IPS-20b (cell line): ENCODE measurements at regions not wholly inside any gene's neighbourhood (a gene's known extent, or its start where the extent isn't known, plus 50 kb on each side); places are given as distances from the start of the nearest gene placed in this dataset.

Source experiments
- H3K27ac ChIP-seq: one replicate; pipeline ENCODE4 v1.5.1; 2013; ENCODE audit warnings: low read length
- H3K27me3 ChIP-seq: 2 replicates; pipeline ENCODE4 v1.6.1; 2013; ENCODE audit warnings: mild to moderate bottlenecking, low read length, inconsistent platforms; ENCODE audit not compliant: insufficient read depth
- H3K36me3 ChIP-seq: 2 replicates; pipeline ENCODE4 v1.6.1; 2013; ENCODE audit warnings: low read depth, mild to moderate bottlenecking, inconsistent platforms, low read length, moderate library complexity; ENCODE audit not compliant: insufficient read depth
- H3K4me1 ChIP-seq: 2 replicates; pipeline ENCODE4 v1.6.1; 2013; ENCODE audit warnings: mild to moderate bottlenecking, control low read depth, inconsistent platforms, low read length, moderate library complexity; ENCODE audit not compliant: insufficient read depth
- H3K4me3 ChIP-seq: 2 replicates; pipeline ENCODE4 v1.5.1; 2013; ENCODE audit warnings: mild to moderate bottlenecking, low read length, inconsistent platforms
- H3K9ac ChIP-seq: 2 replicates; pipeline ENCODE4 v1.6.1; 2013; ENCODE audit warnings: low read depth, mild to moderate bottlenecking, inconsistent platforms, low read length, moderate library complexity
- H3K9me3 ChIP-seq: 2 replicates; pipeline ENCODE4 v1.6.1; 2013; ENCODE audit warnings: mild to moderate bottlenecking, low read depth, low read length, inconsistent platforms; ENCODE audit not compliant: insufficient read depth

DNA sequence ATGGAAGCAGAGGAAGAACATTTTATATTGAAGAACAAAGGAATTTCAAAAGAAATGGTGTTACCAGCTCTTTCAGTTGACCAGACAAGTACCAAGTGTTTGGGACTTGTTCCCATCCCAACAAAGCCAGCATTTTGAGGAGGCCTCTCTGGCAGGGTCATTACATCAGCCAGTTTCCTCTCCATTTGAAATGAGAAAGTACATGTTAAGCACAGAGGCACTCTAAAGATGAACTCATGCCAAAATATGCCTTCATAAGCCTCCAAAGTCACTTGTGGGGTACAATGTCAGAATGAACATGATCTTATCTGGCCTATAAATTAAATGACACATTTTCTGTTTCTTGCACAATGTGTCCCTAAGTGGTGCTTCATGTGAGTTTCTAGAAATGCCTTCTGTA is 223.9 kb downstream of the PRL start:
- H3K9me3 ChIP-seq: no peaks in the 10 kb centered on the region

DNA sequence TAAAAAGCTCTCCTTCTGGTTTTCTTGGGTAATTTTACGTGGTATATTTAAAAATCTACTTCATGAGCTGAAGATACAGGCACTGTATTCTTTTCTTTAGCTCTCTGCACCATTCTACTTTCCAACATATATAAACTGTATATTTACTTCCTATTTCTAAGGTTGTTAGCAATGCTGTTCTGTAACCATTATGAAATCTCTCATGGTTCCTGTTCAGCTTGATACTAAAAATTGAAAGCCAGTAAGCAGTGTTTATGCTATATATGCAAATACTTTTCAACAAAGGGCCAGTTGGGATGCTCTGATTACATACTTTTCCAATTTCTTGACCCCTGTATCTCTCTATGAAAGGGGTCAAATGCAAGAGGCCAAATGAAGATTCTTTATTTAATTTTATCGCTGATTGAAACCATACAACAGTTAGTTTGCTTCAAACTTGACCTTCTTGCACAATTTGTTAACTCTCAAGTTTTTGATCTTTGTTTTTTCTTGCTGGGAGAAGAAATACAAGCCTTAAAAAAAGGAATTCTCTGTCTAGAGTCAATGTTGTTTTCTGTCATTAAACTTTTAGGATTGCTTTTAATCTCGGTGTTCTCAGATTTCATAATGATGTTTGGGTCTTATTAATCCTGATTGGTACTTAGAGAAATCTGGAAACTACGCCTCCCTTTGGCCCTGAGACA is 223.2 kb downstream of the PRL start:
- Histone ChIP-seq H3K4me3 (no peak overlapping the region), H3K9ac (no peak overlapping the region), H3K27me3 (no peaks in the 10 kb centered on the region), H3K27ac (no peak overlapping the region), H3K4me1 (peaks cover 14% of the 10 kb centered on the region; the same call in 1 of the 2 replicates), H3K36me3 (peaks cover 11% of the 10 kb centered on the region; the same call in 1 of the 2 replicates), H3K9me3 (no peaks in the 10 kb centered on the region)

More for the DNA sequence above, 223.9 kb downstream of the PRL start:
- Histone ChIP-seq H3K36me3 (peaks cover 15% of the 10 kb centered on the region; the same call in 1 of the 2 replicates), H3K9ac (no peak overlapping the region), H3K27ac (no peak overlapping the region), H3K4me1 (peaks cover 6% of the 10 kb centered on the region; the same call in 1 of the 2 replicates), H3K27me3 (no peaks in the 10 kb centered on the region), H3K4me3 (no peak overlapping the region)

DNA sequence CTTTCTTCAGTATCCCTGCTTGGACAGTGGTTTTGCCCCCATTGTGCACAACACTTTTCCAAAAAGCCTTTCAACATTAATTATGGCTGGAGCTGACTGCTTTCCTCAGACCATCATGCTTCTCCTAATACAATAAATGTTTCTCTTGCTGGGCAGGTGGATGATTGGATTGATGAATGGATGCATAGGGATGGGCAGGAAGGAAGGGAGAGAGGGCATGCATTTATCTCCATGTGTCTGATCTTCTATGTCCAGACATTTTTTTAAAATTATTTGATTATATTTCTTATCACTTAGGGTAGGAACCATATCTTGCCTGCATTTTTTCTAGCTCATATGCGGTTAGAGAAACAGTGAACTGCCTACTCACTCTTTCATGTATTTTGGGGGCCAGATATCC is 218.5 kb downstream of the PRL start:
- peaks cover 2% of the 10 kb centered on the region; the same call in 1 of the 2 replicates for H3K36me3 ChIP-seq
- H3K27ac ChIP-seq: no peak overlapping the region
- no peak overlapping the region for H3K9ac ChIP-seq
- peaks cover 9% of the 10 kb centered on the region; the same call in 1 of the 2 replicates for H3K4me1 ChIP-seq
- H3K4me3 ChIP-seq: no peak overlapping the region
- H3K27me3 ChIP-seq: no peaks in the 10 kb centered on the region
- H3K9me3 ChIP-seq: no peaks in the 10 kb centered on the region

DNA sequence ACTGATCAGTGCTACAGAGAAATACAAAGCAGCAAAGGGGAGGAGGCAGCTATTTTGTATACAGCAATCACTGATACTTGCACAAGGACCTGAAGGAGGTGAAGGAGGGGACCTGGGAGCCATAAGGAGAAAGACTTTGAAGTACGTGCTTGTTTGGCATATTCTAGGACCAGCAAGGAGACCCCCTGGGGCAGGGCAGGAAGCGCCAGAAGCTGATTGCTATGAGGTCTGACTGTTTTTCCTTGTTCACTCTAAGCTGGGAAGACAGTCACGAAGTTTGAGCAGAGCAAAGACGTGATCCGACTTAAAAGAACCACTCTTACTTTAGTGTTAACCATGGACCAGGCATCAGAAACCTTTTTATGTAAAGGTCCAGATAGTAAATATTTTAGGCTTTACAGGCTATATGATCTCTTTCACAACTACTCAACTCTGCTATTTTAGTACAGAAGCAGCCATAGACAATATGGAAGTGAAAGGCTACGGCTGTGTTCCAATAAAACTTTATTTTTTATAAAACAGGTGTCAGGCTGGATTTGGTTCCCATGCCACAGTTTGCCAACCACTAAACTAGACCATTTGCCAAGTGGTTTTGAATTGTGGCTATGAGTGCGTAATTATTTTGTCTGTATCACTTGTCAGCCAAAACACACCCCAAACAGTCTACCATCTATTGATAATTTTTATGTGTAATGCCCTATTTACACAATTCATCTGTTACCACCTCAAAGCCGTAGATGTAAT is 217.9 kb downstream of the PRL start:
- H3K27me3 ChIP-seq: no peaks in the 10 kb centered on the region
- H3K4me3 ChIP-seq: no peak overlapping the region
- peaks cover 9% of the 10 kb centered on the region; the same call in 1 of the 2 replicates for H3K4me1 ChIP-seq
- H3K9me3 ChIP-seq: no peaks in the 10 kb centered on the region
- no peak overlapping the region for H3K27ac ChIP-seq
- peaks cover 4% of the 10 kb centered on the region; the same call in 1 of the 2 replicates for H3K36me3 ChIP-seq
- no peak overlapping the region for H3K9ac ChIP-seq

DNA sequence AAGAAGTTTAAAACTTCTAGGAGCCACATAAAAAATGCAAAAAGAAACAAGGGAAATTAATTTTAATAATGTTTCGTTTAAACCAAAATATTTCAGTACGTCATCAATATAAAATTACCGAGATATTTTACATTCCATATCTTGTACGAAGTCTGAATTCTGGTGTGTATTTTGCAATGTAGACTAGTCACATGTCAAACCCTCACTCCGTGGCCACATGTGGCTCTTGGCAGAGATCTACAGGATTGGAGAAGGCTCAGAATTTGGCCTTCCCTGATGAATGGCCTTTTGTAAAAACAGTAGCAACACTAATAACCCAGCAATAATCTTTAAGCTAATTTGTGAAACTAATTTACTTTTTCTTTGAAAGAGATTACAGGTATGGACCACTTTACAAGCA is 217.1 kb downstream of the PRL start:
- Histone ChIP-seq H3K4me1 (peaks cover 9% of the 10 kb centered on the region; the same call in 1 of the 2 replicates), H3K27ac (no peak overlapping the region)

GRCh38 chr6:22081709-22082108 is 215.1 kb downstream of the PRL start:
- Histone ChIP-seq H3K4me1 (peaks cover 9% of the 10 kb centered on the region; the same call in 1 of the 2 replicates), H3K36me3 (peaks cover 13% of the 10 kb centered on the region), H3K27me3 (no peaks in the 10 kb centered on the region), H3K9me3 (peaks cover 3% of the 10 kb centered on the region; the same call in 1 of the 2 replicates), H3K4me3 (no peak overlapping the region), H3K9ac (no peak overlapping the region), H3K27ac (no peak overlapping the region)

More for the DNA sequence above, 217.1 kb downstream of the PRL start:
- Histone ChIP-seq H3K27me3 (no peaks in the 10 kb centered on the region), H3K4me3 (no peak overlapping the region), H3K9me3 (no peaks in the 10 kb centered on the region), H3K36me3 (peaks cover 4% of the 10 kb centered on the region; the same call in 1 of the 2 replicates), H3K9ac (no peak overlapping the region)

DNA sequence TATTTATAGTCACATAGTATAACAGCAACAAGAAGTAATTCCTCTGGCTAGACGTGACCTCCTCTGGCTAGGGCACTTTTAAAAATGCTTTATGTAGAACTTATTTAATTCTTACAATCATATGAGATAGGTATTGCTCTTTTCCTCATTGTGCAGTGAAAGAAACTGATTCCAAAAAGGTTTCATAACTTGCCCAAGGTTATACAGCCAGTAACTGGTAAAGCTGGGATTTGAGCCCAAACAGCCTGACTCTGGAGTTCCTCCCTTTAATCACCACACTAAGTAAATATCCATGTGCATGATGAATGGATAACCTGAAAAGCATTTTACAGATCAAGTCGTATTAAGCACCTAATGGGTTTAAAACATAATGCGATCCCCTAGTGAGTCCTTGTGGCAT is 214.6 kb downstream of the PRL start:
- no peak overlapping the region for H3K9ac ChIP-seq
- peaks cover 9% of the 10 kb centered on the region; the same call in 1 of the 2 replicates for H3K4me1 ChIP-seq
- no peak overlapping the region for H3K4me3 ChIP-seq
- H3K9me3 ChIP-seq: peaks cover 3% of the 10 kb centered on the region; the same call in 1 of the 2 replicates
- peaks cover 13% of the 10 kb centered on the region for H3K36me3 ChIP-seq
- H3K27ac ChIP-seq: no peak overlapping the region
- no peaks in the 10 kb centered on the region for H3K27me3 ChIP-seq

DNA sequence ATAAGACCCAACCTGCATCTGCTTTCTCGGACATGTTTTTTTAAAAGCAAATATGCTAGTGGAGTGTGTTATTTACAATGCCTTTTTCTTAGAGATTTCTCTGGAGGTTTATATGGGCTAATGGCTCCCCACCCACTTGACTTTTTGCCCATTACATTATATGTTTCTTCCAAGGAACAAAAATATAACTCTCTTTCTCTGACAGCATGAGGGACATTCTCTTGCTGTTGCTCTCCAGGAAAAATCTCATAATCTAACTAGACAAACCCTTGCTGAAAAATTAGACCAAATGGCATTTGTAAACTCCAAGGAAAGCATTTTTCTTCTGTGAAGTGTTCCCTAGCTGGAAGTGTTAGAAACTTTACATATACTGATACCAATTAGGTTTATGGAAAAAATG is 213.7 kb downstream of the PRL start:
- H3K27ac ChIP-seq: no peak overlapping the region

GRCh38 chr6:22087960-22088706 is 208.7 kb downstream of the PRL start:
- Histone ChIP-seq H3K27me3 (no peaks in the 10 kb centered on the region), H3K9me3 (peaks cover 3% of the 10 kb centered on the region; the same call in 1 of the 2 replicates)

More for the DNA sequence above, 213.7 kb downstream of the PRL start:
- Histone ChIP-seq H3K9ac (no peak overlapping the region), H3K9me3 (peaks cover 3% of the 10 kb centered on the region; the same call in 1 of the 2 replicates), H3K36me3 (peaks cover 13% of the 10 kb centered on the region), H3K4me3 (no peak overlapping the region), H3K4me1 (peaks cover 8% of the 10 kb centered on the region; the same call in 1 of the 2 replicates), H3K27me3 (no peaks in the 10 kb centered on the region)

DNA sequence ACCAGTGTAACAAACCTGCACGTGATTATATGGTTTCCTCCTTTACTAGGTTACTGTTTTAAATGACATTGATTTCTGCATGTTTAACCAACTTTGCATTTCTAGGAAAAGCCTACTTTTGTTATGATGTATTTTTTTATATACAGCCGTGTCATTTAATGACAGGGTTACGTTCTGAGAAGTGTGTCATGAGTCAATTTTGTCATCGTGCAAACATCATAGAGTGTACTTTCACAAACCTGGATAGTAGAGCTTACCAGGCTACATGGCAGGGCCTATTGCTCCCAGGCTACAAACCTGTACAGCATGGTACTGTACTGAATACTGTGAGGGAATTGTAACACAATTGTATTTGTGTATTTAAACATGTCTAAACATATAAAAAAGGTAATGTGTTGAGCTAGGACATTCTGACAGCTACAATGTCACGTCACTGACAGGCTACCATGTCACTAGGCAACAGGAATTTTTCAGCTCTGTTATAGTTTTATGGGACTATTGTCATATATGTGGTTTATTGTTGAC is 205.3 kb downstream of the PRL start:
- no peak overlapping the region for H3K9ac ChIP-seq
- H3K4me3 ChIP-seq: no peak overlapping the region
- no peak overlapping the region for H3K27ac ChIP-seq
- H3K27me3 ChIP-seq: no peaks in the 10 kb centered on the region
- H3K36me3 ChIP-seq: no peaks in the 10 kb centered on the region
- H3K9me3 ChIP-seq: no peaks in the 10 kb centered on the region
- H3K4me1 ChIP-seq: no peaks in the 10 kb centered on the region

More at GRCh38 chr6:22087960-22088706, 208.7 kb downstream of the PRL start:
- H3K27ac ChIP-seq: no peak overlapping the region
- H3K36me3 ChIP-seq: peaks cover 13% of the 10 kb centered on the region
- no peak overlapping the region for H3K9ac ChIP-seq
- no peak overlapping the region for H3K4me3 ChIP-seq
- H3K4me1 ChIP-seq: no peaks in the 10 kb centered on the region

DNA sequence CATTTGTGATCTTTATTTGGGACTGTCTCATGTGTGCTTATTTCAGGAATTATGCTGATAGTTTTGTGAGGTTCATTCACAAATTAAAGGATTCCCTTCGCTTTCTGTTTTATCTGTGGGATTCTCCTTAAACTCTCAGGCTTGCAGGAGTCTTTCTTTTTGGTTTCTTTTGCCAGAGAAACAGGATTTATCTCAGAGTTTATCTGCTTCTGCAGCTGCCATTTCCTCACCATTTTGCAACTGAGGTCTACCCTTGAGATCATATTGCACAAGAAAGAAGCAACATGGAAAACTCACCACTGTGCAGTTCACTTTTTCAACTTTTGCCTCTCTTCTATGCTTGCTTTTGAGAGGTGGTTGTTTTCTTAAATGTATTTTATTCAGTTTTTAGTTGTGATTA is 201.0 kb downstream of the PRL start:
- no peak overlapping the region for H3K27ac ChIP-seq
- H3K27me3 ChIP-seq: no peaks in the 10 kb centered on the region
- H3K36me3 ChIP-seq: no peaks in the 10 kb centered on the region
- H3K4me1 ChIP-seq: no peaks in the 10 kb centered on the region
- H3K9ac ChIP-seq: no peak overlapping the region
- H3K9me3 ChIP-seq: no peaks in the 10 kb centered on the region
- H3K4me3 ChIP-seq: no peak overlapping the region
